Neural progenitor cell (in vitro differentiated cells): ENCODE measurements at regions not wholly inside any gene's neighbourhood (a gene's known extent, or its start where the extent isn't known, plus 50 kb on each side); places are given as distances from the start of the nearest gene placed in this dataset.

Experiments
- CTCF ChIP-seq: fragments of 200-600 bp; sonication (generic); IDR thresholded peaks from 2 replicates; pipeline ENCODE4 v1.5.1; 2017; ENCODE audit warnings: antibody characterized with exemption, mild to moderate bottlenecking
- EZH2 ChIP-seq: fragments of 200-600 bp; sonication (generic); IDR thresholded peaks from 2 replicates; pipeline ENCODE4 v1.6.1; 2017; ENCODE audit warnings: antibody characterized with exemption, mild to moderate bottlenecking, moderate library complexity

- no peak for TF ChIP-seq CTCF
- TF ChIP-seq EZH2 = no peak
These were observed 137.8 kb upstream of the PALMD start for GRCh38 chr1:99507906-99508732.
